Parathyroid adenoma (tissue), 2 donors: ENCODE measurements at regions not wholly inside any gene's neighbourhood (a gene's known extent, or its start where the extent isn't known, plus 50 kb on each side); places are given as distances from the start of the nearest gene placed in this dataset.

Experiments
- H2AFZ ChIP-seq: fragments of 300-600 bp; sonication (generic); one replicate; pipeline ENCODE4 v1.7.0; 2017; ENCODE audit warnings: antibody characterized with exemption, mild to moderate bottlenecking
- H3K27ac ChIP-seq: fragments of 300-600 bp; sonication (generic); one replicate; pipeline ENCODE4 v1.7.0; 2017
- H3K27me3 ChIP-seq: fragments of 300-600 bp; sonication (generic); one replicate; pipeline ENCODE4 v1.7.0; 2017; ENCODE audit warnings: low read length; ENCODE audit not compliant: control insufficient read depth, insufficient read depth
- H3K36me3 ChIP-seq: fragments of 300-600 bp; sonication (generic); one replicate; pipeline ENCODE4 v1.7.0; 2017; ENCODE audit warnings: low read length; ENCODE audit not compliant: control insufficient read depth, insufficient read depth
- H3K4me1 ChIP-seq: fragments of 300-600 bp; sonication (generic); one replicate; pipeline ENCODE4 v1.7.0; 2017; ENCODE audit warnings: control low read depth
- H3K4me2 ChIP-seq: fragments of 300-600 bp; sonication (generic); one replicate; pipeline ENCODE4 v1.7.0; 2017; ENCODE audit warnings: low read length
- H3K4me3 ChIP-seq: fragments of 300-600 bp; sonication (generic); one replicate; pipeline ENCODE4 v1.7.0; 2017; ENCODE audit warnings: low read depth, low read length
- H3K79me2 ChIP-seq: fragments of 300-600 bp; sonication (generic); one replicate; pipeline ENCODE4 v1.7.0; 2017; ENCODE audit warnings: control low read depth
- H3K9ac ChIP-seq: fragments of 300-600 bp; sonication (generic); one replicate; pipeline ENCODE4 v1.7.0; 2017; ENCODE audit warnings: mild to moderate bottlenecking
- H3K9me3 ChIP-seq: fragments of 300-600 bp; sonication (generic); one replicate; pipeline ENCODE4 v1.7.0; 2017; ENCODE audit warnings: low read length; ENCODE audit not compliant: control insufficient read depth
- TF ChIP-seq, protein P1 (sequence below): fragments of 300-600 bp; sonication (generic); IDR thresholded peaks from one replicate; pipeline ENCODE4 v1.7.0; 2017; ENCODE audit warnings: antibody characterized with exemption, mild to moderate bottlenecking
- donor health status: primary hyperparathyroidism.

DNA sequence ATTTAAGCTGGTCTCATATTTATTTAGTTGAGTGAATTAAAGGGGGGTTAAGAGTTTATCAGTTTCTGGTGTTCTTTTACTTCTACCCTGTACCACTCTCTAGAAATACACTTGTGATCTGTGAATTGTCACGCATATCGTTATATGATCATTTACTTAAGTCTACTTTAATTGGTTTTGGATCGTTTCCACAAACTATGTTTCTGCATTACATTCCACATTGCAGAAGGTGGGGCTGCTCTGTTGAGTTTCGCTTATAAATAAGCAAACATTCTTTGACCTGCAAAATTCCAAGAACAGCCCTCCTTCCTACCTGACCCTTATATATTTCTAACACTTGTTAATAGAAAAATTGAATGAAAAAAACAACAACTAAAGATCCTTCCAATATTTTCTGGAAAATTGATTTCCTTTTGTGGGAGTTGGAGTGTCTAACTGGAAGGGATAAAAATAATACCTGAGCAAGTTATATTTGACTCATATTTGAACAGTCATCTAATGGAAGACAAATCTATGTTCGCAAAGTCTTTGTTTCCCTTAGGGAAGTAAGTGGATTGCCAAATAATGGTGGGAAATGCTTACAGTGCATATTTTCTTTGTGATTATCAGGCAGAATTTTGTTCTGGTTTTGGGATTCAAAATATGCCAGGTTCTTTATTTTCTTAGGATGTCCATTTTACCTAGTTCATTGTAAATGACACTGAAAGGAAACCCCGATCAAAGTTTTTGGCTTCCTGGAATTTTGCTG is 152.7 kb downstream of the RELL1 start:
- Histone ChIP-seq H3K27ac (no peak overlapping the region), H3K9me3 (no peaks in the 10 kb centered on the region), H2AFZ (no peak overlapping the region), H3K27me3 (no peaks in the 10 kb centered on the region), H3K4me3 (no peak overlapping the region), H3K4me1 (no peaks in the 10 kb centered on the region), H3K79me2 (peaks cover 4% of the 10 kb centered on the region), H3K9ac (no peak overlapping the region), H3K4me2 (no peak overlapping the region), H3K36me3 (no peaks in the 10 kb centered on the region)
- TF ChIP-seq, protein P1, sequence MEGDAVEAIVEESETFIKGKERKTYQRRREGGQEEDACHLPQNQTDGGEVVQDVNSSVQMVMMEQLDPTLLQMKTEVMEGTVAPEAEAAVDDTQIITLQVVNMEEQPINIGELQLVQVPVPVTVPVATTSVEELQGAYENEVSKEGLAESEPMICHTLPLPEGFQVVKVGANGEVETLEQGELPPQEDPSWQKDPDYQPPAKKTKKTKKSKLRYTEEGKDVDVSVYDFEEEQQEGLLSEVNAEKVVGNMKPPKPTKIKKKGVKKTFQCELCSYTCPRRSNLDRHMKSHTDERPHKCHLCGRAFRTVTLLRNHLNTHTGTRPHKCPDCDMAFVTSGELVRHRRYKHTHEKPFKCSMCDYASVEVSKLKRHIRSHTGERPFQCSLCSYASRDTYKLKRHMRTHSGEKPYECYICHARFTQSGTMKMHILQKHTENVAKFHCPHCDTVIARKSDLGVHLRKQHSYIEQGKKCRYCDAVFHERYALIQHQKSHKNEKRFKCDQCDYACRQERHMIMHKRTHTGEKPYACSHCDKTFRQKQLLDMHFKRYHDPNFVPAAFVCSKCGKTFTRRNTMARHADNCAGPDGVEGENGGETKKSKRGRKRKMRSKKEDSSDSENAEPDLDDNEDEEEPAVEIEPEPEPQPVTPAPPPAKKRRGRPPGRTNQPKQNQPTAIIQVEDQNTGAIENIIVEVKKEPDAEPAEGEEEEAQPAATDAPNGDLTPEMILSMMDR = no peak

DNA sequence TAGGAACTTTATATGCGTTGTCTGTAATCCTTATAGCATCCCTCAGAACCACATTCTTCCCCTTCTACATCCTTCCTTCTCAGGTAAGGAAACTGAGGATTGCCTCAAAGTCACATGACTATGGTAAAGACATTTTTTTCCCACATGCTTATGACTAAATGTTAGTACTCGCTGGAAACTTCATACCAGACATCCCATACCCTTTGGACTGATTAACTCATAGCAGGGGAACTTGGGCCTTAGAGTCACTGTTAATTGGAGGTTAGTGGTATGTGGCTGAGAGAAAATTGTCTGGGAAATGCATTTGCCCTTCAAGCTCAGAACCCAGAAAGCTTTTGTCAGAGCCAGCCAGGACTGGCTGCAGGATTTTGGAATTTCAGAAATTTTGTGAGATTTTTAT is 155.0 kb downstream of the RELL1 start:
- TF ChIP-seq, protein P1 = no peak
- Histone ChIP-seq H3K36me3 (no peaks in the 10 kb centered on the region), H2AFZ (no peak overlapping the region), H3K4me1 (no peaks in the 10 kb centered on the region), H3K4me3 (no peak overlapping the region), H3K27ac (no peak overlapping the region), H3K79me2 (peaks cover 4% of the 10 kb centered on the region), H3K27me3 (no peaks in the 10 kb centered on the region), H3K9ac (no peak overlapping the region), H3K9me3 (no peaks in the 10 kb centered on the region), H3K4me2 (no peak overlapping the region)

DNA sequence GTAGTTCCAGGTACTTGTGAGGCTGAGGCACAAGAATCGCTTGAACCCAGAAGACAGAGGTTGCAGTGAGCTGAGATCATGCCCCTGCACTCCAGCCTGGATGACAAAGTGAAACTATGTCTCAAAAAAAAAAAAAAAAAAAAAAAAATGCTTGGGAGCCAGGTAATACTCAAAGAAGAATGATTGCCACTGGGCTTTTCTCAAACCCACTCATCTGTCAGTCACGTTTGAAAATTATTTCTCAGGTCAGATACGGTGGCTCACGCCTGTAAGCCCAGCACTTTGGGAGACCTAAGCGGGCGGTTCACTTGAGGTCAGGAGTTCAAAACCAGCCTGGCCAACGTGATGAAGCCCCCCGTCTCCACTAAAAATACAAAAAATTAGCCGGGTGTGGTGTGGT is 155.7 kb downstream of the RELL1 start:
- H3K27ac ChIP-seq = no peak overlapping the region

DNA sequence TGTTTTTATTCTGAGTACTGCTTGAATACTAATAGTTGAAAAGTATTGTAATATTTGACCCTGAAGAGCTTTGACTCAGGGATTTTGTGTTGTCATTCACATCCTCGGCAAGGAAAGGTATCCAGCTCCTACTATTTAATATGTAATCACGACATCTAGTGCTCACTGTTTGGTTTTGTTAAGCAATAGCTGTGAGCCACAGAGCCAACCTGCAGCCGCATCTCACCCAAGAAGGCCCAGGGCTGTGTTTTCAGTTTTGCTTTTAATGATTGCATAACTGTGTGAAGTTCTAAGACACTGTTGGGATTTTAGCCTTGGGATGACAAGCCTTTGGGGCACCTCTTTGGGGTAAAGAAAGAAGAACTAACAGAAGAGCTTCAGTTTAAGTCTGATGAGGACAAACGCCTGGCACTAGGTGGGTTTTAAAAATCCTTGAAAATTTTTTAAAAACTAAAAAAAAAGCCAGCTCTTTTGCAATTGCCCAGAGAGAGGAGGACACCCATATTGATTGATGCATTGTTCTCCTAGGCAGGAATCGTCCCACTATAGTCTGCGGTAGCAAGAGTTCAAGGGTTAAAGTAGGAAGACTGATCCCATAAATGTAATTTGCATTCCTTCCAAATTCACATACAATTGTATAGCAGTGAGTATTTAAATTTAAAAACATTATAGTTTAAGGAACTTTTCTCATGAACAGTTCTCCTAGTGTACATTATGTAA is 157.8 kb downstream of the RELL1 start:
- Histone ChIP-seq H3K27ac (no peak overlapping the region), H3K4me2 (no peak overlapping the region), H3K4me3 (no peak overlapping the region), H3K9me3 (no peaks in the 10 kb centered on the region), H3K4me1 (no peaks in the 10 kb centered on the region), H3K36me3 (no peaks in the 10 kb centered on the region), H3K9ac (no peak overlapping the region), H3K79me2 (no peaks in the 10 kb centered on the region), H3K27me3 (no peaks in the 10 kb centered on the region), H2AFZ (no peak overlapping the region)
- TF ChIP-seq, protein P1 = peak; percentile 23

More for the DNA sequence above, 155.7 kb downstream of the RELL1 start:
- Histone ChIP-seq H3K4me2 (no peak overlapping the region), H3K79me2 (peaks cover 4% of the 10 kb centered on the region), H3K36me3 (no peaks in the 10 kb centered on the region), H3K9me3 (no peaks in the 10 kb centered on the region), H3K4me1 (no peaks in the 10 kb centered on the region), H3K27me3 (no peaks in the 10 kb centered on the region), H3K9ac (no peak overlapping the region), H3K4me3 (no peak overlapping the region), H2AFZ (no peak overlapping the region)
- TF ChIP-seq, protein P1 = no peak
